ENCODE measurements at regions not wholly inside any gene's neighbourhood (a gene's known extent, or its start where the extent isn't known, plus 50 kb on each side); places are given as distances from the start of the nearest gene placed in this dataset.

GRCh38 chr11:86187027-86187426 is 57.5 kb upstream of the EED start:
- TF ChIP-seq CTCF (IDR thresholded peaks at IDR 0.05) (no peak), POLR2A (IDR thresholded peaks at IDR 0.05) (no peak)

All from thyroid gland (tissue), 4 donors.